ENCODE measurements at regions not wholly inside any gene's neighbourhood (a gene's known extent, or its start where the extent isn't known, plus 50 kb on each side); places are given as distances from the start of the nearest gene placed in this dataset.

- TF ChIP-seq, protein P1, sequence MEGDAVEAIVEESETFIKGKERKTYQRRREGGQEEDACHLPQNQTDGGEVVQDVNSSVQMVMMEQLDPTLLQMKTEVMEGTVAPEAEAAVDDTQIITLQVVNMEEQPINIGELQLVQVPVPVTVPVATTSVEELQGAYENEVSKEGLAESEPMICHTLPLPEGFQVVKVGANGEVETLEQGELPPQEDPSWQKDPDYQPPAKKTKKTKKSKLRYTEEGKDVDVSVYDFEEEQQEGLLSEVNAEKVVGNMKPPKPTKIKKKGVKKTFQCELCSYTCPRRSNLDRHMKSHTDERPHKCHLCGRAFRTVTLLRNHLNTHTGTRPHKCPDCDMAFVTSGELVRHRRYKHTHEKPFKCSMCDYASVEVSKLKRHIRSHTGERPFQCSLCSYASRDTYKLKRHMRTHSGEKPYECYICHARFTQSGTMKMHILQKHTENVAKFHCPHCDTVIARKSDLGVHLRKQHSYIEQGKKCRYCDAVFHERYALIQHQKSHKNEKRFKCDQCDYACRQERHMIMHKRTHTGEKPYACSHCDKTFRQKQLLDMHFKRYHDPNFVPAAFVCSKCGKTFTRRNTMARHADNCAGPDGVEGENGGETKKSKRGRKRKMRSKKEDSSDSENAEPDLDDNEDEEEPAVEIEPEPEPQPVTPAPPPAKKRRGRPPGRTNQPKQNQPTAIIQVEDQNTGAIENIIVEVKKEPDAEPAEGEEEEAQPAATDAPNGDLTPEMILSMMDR (IDR thresholded peaks at IDR 0.05; ENCODE audit: low read depth, low read length, poor library complexity, severe bottlenecking): no peak
- no peak for TF ChIP-seq EZH2phosphoT487 (IDR thresholded peaks at IDR 0.05; ENCODE audit: borderline replicate concordance, low read length)
Observed at GRCh38 chr13:80040981-80041317, 300.0 kb downstream of the SPRY2 start.

All from DOHH2 (cell line).